ENCODE measurements at regions not wholly inside any gene's neighbourhood (a gene's known extent, or its start where the extent isn't known, plus 50 kb on each side); places are given as distances from the start of the nearest gene placed in this dataset.

DNA sequence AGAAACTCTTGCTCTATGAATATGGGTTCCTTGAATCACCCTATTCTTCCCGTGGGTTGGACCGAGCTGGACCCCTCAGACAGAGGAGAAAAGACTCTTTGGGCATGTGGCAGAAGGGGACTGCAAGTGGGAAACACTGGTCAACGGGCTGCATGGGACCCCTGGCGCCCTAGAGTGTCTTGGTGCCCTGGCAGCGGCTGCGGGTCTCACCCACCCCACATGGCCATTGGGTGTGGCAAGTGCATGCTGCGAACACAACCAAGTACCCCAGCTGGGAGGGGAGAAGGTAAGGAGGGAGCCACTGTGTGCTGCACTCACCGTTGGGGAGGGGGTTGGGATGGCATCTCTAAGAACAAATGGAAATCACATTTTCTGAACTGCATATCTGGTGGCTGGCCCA lies 438.8 kb upstream of the EYS start:
- no TSS peak for BruUV-seq (replicated peaks)

DNA sequence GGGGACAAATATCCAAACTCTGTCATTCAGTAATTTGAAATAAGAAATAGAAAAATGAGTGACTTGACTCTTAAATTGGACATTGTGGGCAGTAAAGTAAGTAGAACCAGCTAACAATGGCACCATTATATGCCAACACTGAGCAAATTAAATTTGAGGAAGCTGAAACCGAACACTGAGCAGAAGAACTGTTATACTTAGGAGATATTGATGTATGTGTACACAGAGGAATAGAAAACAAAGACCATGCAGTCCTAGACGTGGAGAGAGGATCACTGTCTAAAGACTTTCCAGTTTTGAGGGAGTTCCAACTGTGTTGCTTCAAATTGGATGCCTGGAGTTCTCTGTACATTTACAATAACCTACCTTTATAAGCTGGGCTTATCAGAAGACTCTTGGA lies 427.0 kb upstream of the EYS start:
- no peak for TF ChIP-seq EZH2 (IDR thresholded peaks at IDR 0.05; ENCODE audit: borderline replicate concordance, low read depth, low read length, poor library complexity, severe bottlenecking)
- TF ChIP-seq, protein P1, sequence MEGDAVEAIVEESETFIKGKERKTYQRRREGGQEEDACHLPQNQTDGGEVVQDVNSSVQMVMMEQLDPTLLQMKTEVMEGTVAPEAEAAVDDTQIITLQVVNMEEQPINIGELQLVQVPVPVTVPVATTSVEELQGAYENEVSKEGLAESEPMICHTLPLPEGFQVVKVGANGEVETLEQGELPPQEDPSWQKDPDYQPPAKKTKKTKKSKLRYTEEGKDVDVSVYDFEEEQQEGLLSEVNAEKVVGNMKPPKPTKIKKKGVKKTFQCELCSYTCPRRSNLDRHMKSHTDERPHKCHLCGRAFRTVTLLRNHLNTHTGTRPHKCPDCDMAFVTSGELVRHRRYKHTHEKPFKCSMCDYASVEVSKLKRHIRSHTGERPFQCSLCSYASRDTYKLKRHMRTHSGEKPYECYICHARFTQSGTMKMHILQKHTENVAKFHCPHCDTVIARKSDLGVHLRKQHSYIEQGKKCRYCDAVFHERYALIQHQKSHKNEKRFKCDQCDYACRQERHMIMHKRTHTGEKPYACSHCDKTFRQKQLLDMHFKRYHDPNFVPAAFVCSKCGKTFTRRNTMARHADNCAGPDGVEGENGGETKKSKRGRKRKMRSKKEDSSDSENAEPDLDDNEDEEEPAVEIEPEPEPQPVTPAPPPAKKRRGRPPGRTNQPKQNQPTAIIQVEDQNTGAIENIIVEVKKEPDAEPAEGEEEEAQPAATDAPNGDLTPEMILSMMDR (conservative IDR thresholded peaks at IDR 0.05; ENCODE audit: low read depth, low read length), result no peak
- Histone ChIP-seq H3K4me1 (ENCODE audit: insufficient read depth, low read length, poor library complexity, severe bottlenecking) (no peaks in the 10 kb centered on the region), H3K9me3 (ENCODE audit: low read depth, low read length, poor library complexity, severe bottlenecking) (no peaks in the 10 kb centered on the region), H3K27ac (ENCODE audit: low read depth, low read length, poor library complexity, severe bottlenecking) (no peak overlapping the region), H3K27me3 (replicated peaks; ENCODE audit: insufficient read depth, low read depth, low read length, poor library complexity) (no peaks in the 10 kb centered on the region), H3K36me3 (ENCODE audit: insufficient read depth, low read length, poor library complexity, severe bottlenecking) (no peaks in the 10 kb centered on the region), H3K4me3 (ENCODE audit: low read depth, low read length, poor library complexity, severe bottlenecking) (no peak overlapping the region)
- intact Hi-C loops (cut with micrococcal nuclease; ENCODE audit: unreplicated experiment), result no loop called here
- POLR2A ChIA-PET (ENCODE audit: low non-redundant PET), result no interaction called here
- CTCF ChIA-PET, result no interaction called here
- BruUV-seq (replicated peaks), result no TSS peak
- DNase-seq (ENCODE audit: low spot score), result no peak

More for the DNA sequence above, 438.8 kb upstream of the EYS start:
- DNase-seq (ENCODE audit: low spot score), result no peak
- ChIA-PET POLR2A (ENCODE audit: low non-redundant PET) (interaction anchor here (0.6 kb wide), 1 partner anchor 809 kb away, joined by 3 read pairs; no protein-coding TSS in a partner anchor), CTCF (no interaction called here)
- Histone ChIP-seq H3K4me1 (ENCODE audit: insufficient read depth, low read length, poor library complexity, severe bottlenecking) (no peaks in the 10 kb centered on the region), H3K27ac (ENCODE audit: low read depth, low read length, poor library complexity, severe bottlenecking) (no peak overlapping the region), H3K27me3 (replicated peaks; ENCODE audit: insufficient read depth, low read depth, low read length, poor library complexity) (no peaks in the 10 kb centered on the region), H3K4me3 (ENCODE audit: low read depth, low read length, poor library complexity, severe bottlenecking) (no peak overlapping the region), H3K36me3 (ENCODE audit: insufficient read depth, low read length, poor library complexity, severe bottlenecking) (no peaks in the 10 kb centered on the region), H3K9me3 (ENCODE audit: low read depth, low read length, poor library complexity, severe bottlenecking) (no peaks in the 10 kb centered on the region)
- TF ChIP-seq EZH2 (IDR thresholded peaks at IDR 0.05; ENCODE audit: borderline replicate concordance, low read depth, low read length, poor library complexity, severe bottlenecking), result no peak
- TF ChIP-seq, protein P1 (conservative IDR thresholded peaks at IDR 0.05; ENCODE audit: low read depth, low read length), result no peak
- intact Hi-C loops (cut with micrococcal nuclease; ENCODE audit: unreplicated experiment), result no loop called here

DNA sequence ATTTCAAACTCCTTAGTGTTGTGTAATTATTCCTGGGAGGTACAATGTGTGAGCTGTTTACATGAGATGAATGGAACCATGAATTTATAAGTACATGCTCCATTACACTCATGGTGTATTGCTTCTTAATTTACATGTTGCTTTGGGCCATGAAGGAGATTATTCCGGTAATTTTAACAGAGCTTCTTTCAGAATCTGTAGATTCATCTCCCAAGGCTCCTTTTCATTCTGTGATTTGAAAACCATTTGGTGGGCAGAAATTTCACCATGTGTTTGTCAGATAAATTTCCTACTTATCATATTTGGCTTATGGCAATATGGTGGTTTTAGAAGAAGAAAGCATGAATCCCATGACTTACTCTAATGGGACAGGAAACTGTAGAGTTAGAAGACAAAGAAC lies 421.6 kb upstream of the EYS start:
- POLR2A ChIA-PET (ENCODE audit: low non-redundant PET), result no interaction called here
- intact Hi-C loops (cut with micrococcal nuclease; ENCODE audit: unreplicated experiment), result no loop called here
- CTCF ChIA-PET, result interaction anchor here (0.6 kb wide), 1 partner anchor 97 kb away, joined by 3 read pairs; no protein-coding TSS in a partner anchor
- H3K27ac ChIP-seq (ENCODE audit: low read depth, low read length, poor library complexity, severe bottlenecking), result no peak overlapping the region
- H3K4me3 ChIP-seq (ENCODE audit: low read depth, low read length, poor library complexity, severe bottlenecking), result no peak overlapping the region
- H3K36me3 ChIP-seq (ENCODE audit: insufficient read depth, low read length, poor library complexity, severe bottlenecking), result no peaks in the 10 kb centered on the region
- H3K9me3 ChIP-seq (ENCODE audit: low read depth, low read length, poor library complexity, severe bottlenecking), result no peaks in the 10 kb centered on the region
- H3K27me3 ChIP-seq (replicated peaks; ENCODE audit: insufficient read depth, low read depth, low read length, poor library complexity), result no peaks in the 10 kb centered on the region
- no peaks in the 10 kb centered on the region for H3K4me1 ChIP-seq (ENCODE audit: insufficient read depth, low read length, poor library complexity, severe bottlenecking)
- BruUV-seq (replicated peaks), result no TSS peak
- TF ChIP-seq, protein P1 (conservative IDR thresholded peaks at IDR 0.05; ENCODE audit: low read depth, low read length), result no peak
- no peak for TF ChIP-seq EZH2 (IDR thresholded peaks at IDR 0.05; ENCODE audit: borderline replicate concordance, low read depth, low read length, poor library complexity, severe bottlenecking)
- no peak for DNase-seq (ENCODE audit: low spot score)

Measured in A673 (cell line).